DMS53 (cell line): ENCODE measurements at regions not wholly inside any gene's neighbourhood (a gene's known extent, or its start where the extent isn't known, plus 50 kb on each side); places are given as distances from the start of the nearest gene placed in this dataset.
A peak's percentile ranks its signal among the peaks of the same experiment; 100 is the strongest.
"Not testable (repeated sequence)": the region's sequence is repeated elsewhere in the genome, so short reads cannot be mapped to it uniquely, and the experiment has no call there.

Experiments used
- DNase-seq: peaks from one replicate; lab custom pipeline; 2025; lab: John Stamatoyannopoulos, UW

- DNase-seq = no peak
These were observed 683.8 kb downstream of the DOK5 start for GRCh38 chr20:55159230-55159629.

GRCh38 chr20:55158446-55158845, 683.1 kb downstream of the DOK5 start:
- no peak for DNase-seq

GRCh38 chr20:55155360-55155759, 680.0 kb downstream of the DOK5 start:
- DNase-seq = no peak

GRCh38 chr20:55153001-55153645, 677.7 kb downstream of the DOK5 start:
- DNase-seq = no peak

- DNase-seq = no peak
These were observed 675.8 kb downstream of the DOK5 start for GRCh38 chr20:55151171-55151570.

- no peak for DNase-seq
These were observed 668.2 kb downstream of the DOK5 start for GRCh38 chr20:55143601-55144000.

- DNase-seq = no peak
These were observed 667.5 kb downstream of the DOK5 start for GRCh38 chr20:55142932-55143331.

GRCh38 chr20:55140631-55141030, 665.2 kb downstream of the DOK5 start:
- no peak for DNase-seq

- DNase-seq = no peak
These were observed 663.9 kb downstream of the DOK5 start for GRCh38 chr20:55139173-55139765.

- DNase-seq = no peak
These were observed 660.5 kb downstream of the DOK5 start for GRCh38 chr20:55135923-55136322.

- no peak for DNase-seq
These were observed 657.1 kb downstream of the DOK5 start for GRCh38 chr20:55132523-55132922.

- not testable (repeated sequence) for DNase-seq
These were observed 642.2 kb downstream of the DOK5 start for GRCh38 chr20:55117577-55117976.

- no peak for DNase-seq
These were observed 641.2 kb downstream of the DOK5 start for GRCh38 chr20:55116598-55116997.

- no peak for DNase-seq
These were observed 627.8 kb downstream of the DOK5 start for GRCh38 chr20:55103188-55103587.

GRCh38 chr20:55099251-55099650, 623.9 kb downstream of the DOK5 start:
- DNase-seq = no peak

GRCh38 chr20:55097621-55098020, 622.2 kb downstream of the DOK5 start:
- no peak for DNase-seq

GRCh38 chr20:55095745-55096400, 620.5 kb downstream of the DOK5 start:
- no peak for DNase-seq

- DNase-seq = peak; percentile 12
These were observed 619.0 kb downstream of the DOK5 start for GRCh38 chr20:55094353-55094861.

GRCh38 chr20:55090286-55090685, 614.9 kb downstream of the DOK5 start:
- no peak for DNase-seq

- no peak for DNase-seq
These were observed 611.0 kb downstream of the DOK5 start for GRCh38 chr20:55086421-55086820.

- no peak for DNase-seq
These were observed 604.5 kb downstream of the DOK5 start for GRCh38 chr20:55079917-55080316.

GRCh38 chr20:55074266-55074840, 599.0 kb downstream of the DOK5 start:
- not testable (repeated sequence) for DNase-seq

- no peak for DNase-seq
These were observed 594.6 kb downstream of the DOK5 start for GRCh38 chr20:55070001-55070400.
